Activated T-helper 2 cell treated with anti-CD3 and anti-CD28 coated beads, Interferon-gamma antibody, Interleukin-2, Interleukin-4, amounts not matched to agents 10 μg/mL and 5 μg/mL and 100 μg/mL, durations not matched to agents 14 hours and 24 hours and 36 hours (primary cell): ENCODE measurements at regions not wholly inside any gene's neighbourhood (a gene's known extent, or its start where the extent isn't known, plus 50 kb on each side); places are given as distances from the start of the nearest gene placed in this dataset.

Experiments used
- DNase-seq: peaks from one replicate; pipeline ENCODE4 v3.0.0; 2021; ENCODE audit warnings: low spot score
- H3K27ac Mint-ChIP-seq: one replicate; pipeline ENCODE4 v1.8.0; 2021; ENCODE audit warnings: mixed read lengths
- H3K27me3 Mint-ChIP-seq: one replicate; pipeline ENCODE4 v1.8.0; 2021; ENCODE audit warnings: low read depth, mixed read lengths
- H3K36me3 Mint-ChIP-seq: one replicate; pipeline ENCODE4 v1.8.0; 2021; ENCODE audit warnings: low read depth, mixed read lengths
- H3K4me1 Mint-ChIP-seq: one replicate; pipeline ENCODE4 v1.8.0; 2021; ENCODE audit warnings: low read depth, mixed read lengths
- H3K4me3 Mint-ChIP-seq: one replicate; pipeline ENCODE4 v1.8.0; 2021; ENCODE audit warnings: low read depth, mild to moderate bottlenecking, moderate library complexity, mixed read lengths
- H3K9me3 Mint-ChIP-seq: one replicate; pipeline ENCODE4 v1.8.0; 2021; ENCODE audit warnings: mixed read lengths
- intact Hi-C: fragments of 100-400 bp; cut with micrococcal nuclease; formaldehyde crosslinking; loops from one replicate; pipeline ENCODE4 v1.15.1; 2023

GRCh38 chr6:54758340-54758739, 88.2 kb upstream of the FAM83B start:
- intact Hi-C loops, result no loop called here
- no peak overlapping the region for H3K27ac Mint-ChIP-seq
- no peaks in the 10 kb centered on the region for H3K36me3 Mint-ChIP-seq
- no peak overlapping the region for H3K4me3 Mint-ChIP-seq
- no peak for DNase-seq
- peaks cover 6% of the 10 kb centered on the region for H3K9me3 Mint-ChIP-seq
- no peaks in the 10 kb centered on the region for H3K4me1 Mint-ChIP-seq
- H3K27me3 Mint-ChIP-seq, result no peaks in the 10 kb centered on the region

- Mint-ChIP-seq H3K4me1 (no peaks in the 10 kb centered on the region), H3K27me3 (no peaks in the 10 kb centered on the region), H3K9me3 (peaks cover 7% of the 10 kb centered on the region), H3K36me3 (no peaks in the 10 kb centered on the region), H3K27ac (no peak overlapping the region), H3K4me3 (no peak overlapping the region)
- no peak for DNase-seq
- intact Hi-C loops, result no loop called here
Measured at GRCh38 chr6:54768494-54768893, 78.1 kb upstream of the FAM83B start.

- H3K36me3 Mint-ChIP-seq, result no peaks in the 10 kb centered on the region
- H3K4me1 Mint-ChIP-seq, result no peaks in the 10 kb centered on the region
- DNase-seq, result no peak
- H3K9me3 Mint-ChIP-seq, result peaks cover 3% of the 10 kb centered on the region
- H3K27ac Mint-ChIP-seq, result no peak overlapping the region
- no peak overlapping the region for H3K4me3 Mint-ChIP-seq
- intact Hi-C loops, result no loop called here
- no peaks in the 10 kb centered on the region for H3K27me3 Mint-ChIP-seq
Measured at GRCh38 chr6:54770328-54770727, 76.2 kb upstream of the FAM83B start.

- Mint-ChIP-seq H3K27ac (no peak overlapping the region), H3K36me3 (no peaks in the 10 kb centered on the region), H3K27me3 (no peaks in the 10 kb centered on the region), H3K4me1 (no peaks in the 10 kb centered on the region), H3K4me3 (no peak overlapping the region), H3K9me3 (peaks cover 3% of the 10 kb centered on the region)
- intact Hi-C loops, result no loop called here
- DNase-seq, result no peak
Measured at GRCh38 chr6:54771968-54772367, 74.6 kb upstream of the FAM83B start.

GRCh38 chr6:54772610-54773009, 74.0 kb upstream of the FAM83B start:
- Mint-ChIP-seq H3K4me1 (no peaks in the 10 kb centered on the region), H3K4me3 (no peak overlapping the region), H3K27ac (no peak overlapping the region), H3K9me3 (peaks cover 7% of the 10 kb centered on the region), H3K36me3 (no peaks in the 10 kb centered on the region), H3K27me3 (no peaks in the 10 kb centered on the region)
- DNase-seq, result no peak
- intact Hi-C loops, result no loop called here

- no peak overlapping the region for H3K4me3 Mint-ChIP-seq
- intact Hi-C loops, result no loop called here
Measured at GRCh38 chr6:54775576-54775975, 71.0 kb upstream of the FAM83B start.

GRCh38 chr6:54776891-54777290, 69.7 kb upstream of the FAM83B start:
- Mint-ChIP-seq H3K36me3 (no peaks in the 10 kb centered on the region), H3K4me1 (no peaks in the 10 kb centered on the region), H3K9me3 (peaks cover 9% of the 10 kb centered on the region), H3K27ac (no peak overlapping the region), H3K27me3 (no peaks in the 10 kb centered on the region), H3K4me3 (no peak overlapping the region)
- DNase-seq, result no peak
- intact Hi-C loops, result no loop called here

More at GRCh38 chr6:54775576-54775975, 71.0 kb upstream of the FAM83B start:
- no peaks in the 10 kb centered on the region for H3K4me1 Mint-ChIP-seq
- H3K27ac Mint-ChIP-seq, result no peak overlapping the region
- no peaks in the 10 kb centered on the region for H3K27me3 Mint-ChIP-seq
- DNase-seq, result no peak
- no peaks in the 10 kb centered on the region for H3K36me3 Mint-ChIP-seq
- H3K9me3 Mint-ChIP-seq, result peaks cover 9% of the 10 kb centered on the region

- Mint-ChIP-seq H3K27me3 (no peaks in the 10 kb centered on the region), H3K4me3 (no peak overlapping the region), H3K9me3 (peaks cover 13% of the 10 kb centered on the region), H3K4me1 (no peaks in the 10 kb centered on the region), H3K27ac (no peak overlapping the region), H3K36me3 (no peaks in the 10 kb centered on the region)
- DNase-seq, result no peak
- intact Hi-C loops, result no loop called here
Measured at GRCh38 chr6:54778731-54779130, 67.8 kb upstream of the FAM83B start.

GRCh38 chr6:54784011-54784410, 62.6 kb upstream of the FAM83B start:
- no peaks in the 10 kb centered on the region for H3K4me1 Mint-ChIP-seq
- H3K36me3 Mint-ChIP-seq, result no peaks in the 10 kb centered on the region
- intact Hi-C loops, result no loop called here
- H3K27ac Mint-ChIP-seq, result no peak overlapping the region
- H3K9me3 Mint-ChIP-seq, result peaks cover 12% of the 10 kb centered on the region
- DNase-seq, result no peak
- H3K4me3 Mint-ChIP-seq, result no peak overlapping the region
- H3K27me3 Mint-ChIP-seq, result no peaks in the 10 kb centered on the region

- Mint-ChIP-seq H3K27me3 (no peaks in the 10 kb centered on the region), H3K27ac (no peak overlapping the region), H3K4me3 (no peak overlapping the region), H3K36me3 (no peaks in the 10 kb centered on the region), H3K4me1 (no peaks in the 10 kb centered on the region), H3K9me3 (peaks cover 12% of the 10 kb centered on the region)
- intact Hi-C loops, result no loop called here
- DNase-seq, result no peak
Measured at GRCh38 chr6:54786154-54786553, 60.4 kb upstream of the FAM83B start.

GRCh38 chr6:54787825-54788224, 58.7 kb upstream of the FAM83B start:
- H3K4me3 Mint-ChIP-seq, result no peak overlapping the region
- no peaks in the 10 kb centered on the region for H3K27me3 Mint-ChIP-seq
- no peaks in the 10 kb centered on the region for H3K4me1 Mint-ChIP-seq
- DNase-seq, result no peak
- H3K36me3 Mint-ChIP-seq, result no peaks in the 10 kb centered on the region
- peaks cover 8% of the 10 kb centered on the region for H3K9me3 Mint-ChIP-seq
- no peak overlapping the region for H3K27ac Mint-ChIP-seq
- intact Hi-C loops, result no loop called here
